Caco-2 (cell line): ENCODE measurements at regions not wholly inside any gene's neighbourhood (a gene's known extent, or its start where the extent isn't known, plus 50 kb on each side); places are given as distances from the start of the nearest gene placed in this dataset.

Source experiments
- BruUV-seq: library from RNA; stranded (reverse); fragments of 400-500 nt; replicated peaks from 2 replicates; lab custom pipeline; 2021; lab: Mats Ljungman, UMichigan
- CTCF ChIA-PET: fragments of 300-600 bp; sonication (Branson Sonifier 250); formaldehyde crosslinking; loops from one replicate; lab custom pipeline; 2022; ENCODE audit warnings: antibody characterized with exemption; lab: Charles Lee
- POLR2A ChIA-PET: fragments of 300-600 bp; sonication (Branson Sonifier 250); formaldehyde crosslinking; loops from one replicate; lab custom pipeline; 2022; ENCODE audit warnings: antibody characterized with exemption; lab: Charles Lee
- DNase-seq, 2 experiments: peaks; one replicate each; pipeline versions ENCODE4 v3.0.0 to v3.0.0-alpha.2; 2020 to 2022
- H3K27me3 ChIP-seq: replicated peaks from 2 replicates; pipeline ENCODE4 v1.6.0; 2011; ENCODE audit warnings: low read length; ENCODE audit not compliant: control insufficient read depth, insufficient read depth
- H3K36me3 ChIP-seq: 2 replicates; pipeline ENCODE4 v1.5.1; 2011; ENCODE audit warnings: low read length; ENCODE audit not compliant: control insufficient read depth, insufficient read depth
- H3K4me1 ChIP-seq: fragments of 250-450 bp; sonication (Bioruptor Pico); 2 replicates; pipeline ENCODE4 v1.5.1; 2020; ENCODE audit warnings: mild to moderate bottlenecking
- H3K4me3 ChIP-seq: 2 replicates; pipeline ENCODE4 v1.5.1; 2011; ENCODE audit warnings: low read depth, mild to moderate bottlenecking, control low read depth, low read length
- H3K9me3 ChIP-seq: fragments of 250-450 bp; sonication (Bioruptor Pico); 2 replicates; pipeline ENCODE4 v1.5.1; 2020; ENCODE audit warnings: mild to moderate bottlenecking, moderate library complexity
- H3K27ac Mint-ChIP-seq: one replicate; pipeline ENCODE4 v1.8.0; 2022; ENCODE audit warnings: mixed read lengths; ENCODE audit not compliant: unreplicated experiment
- H3K27me3 Mint-ChIP-seq: one replicate; pipeline ENCODE4 v1.8.0; 2022; ENCODE audit warnings: mixed read lengths; ENCODE audit not compliant: insufficient read depth, unreplicated experiment
- H3K36me3 Mint-ChIP-seq: one replicate; pipeline ENCODE4 v1.8.0; 2022; ENCODE audit warnings: mild to moderate bottlenecking, mixed read lengths; ENCODE audit not compliant: insufficient read depth, unreplicated experiment
- H3K4me1 Mint-ChIP-seq: one replicate; pipeline ENCODE4 v1.8.0; 2022; ENCODE audit warnings: low read depth, mixed read lengths; ENCODE audit not compliant: unreplicated experiment
- H3K4me3 Mint-ChIP-seq: one replicate; pipeline ENCODE4 v1.8.0; 2022; ENCODE audit warnings: mild to moderate bottlenecking, moderate library complexity, mixed read lengths; ENCODE audit not compliant: unreplicated experiment
- H3K9me3 Mint-ChIP-seq: one replicate; pipeline ENCODE4 v1.8.0; 2022; ENCODE audit warnings: mixed read lengths; ENCODE audit not compliant: unreplicated experiment
- intact Hi-C: fragments of 100-400 bp; cut with micrococcal nuclease; formaldehyde crosslinking; loops from one replicate; pipeline ENCODE4 v1.10.0; 2022; ENCODE audit not compliant: unreplicated experiment
- TF ChIP-seq, protein P1 (sequence below), 2 experiments: fragments of 200-600 bp in 1 of 2; IDR thresholded peaks; 1 replicate in 1 of 2; 2 replicates in 1 of 2; pipeline versions ENCODE4 v1.5.1 to v1.8.0; 2011 to 2022; ENCODE audit warnings: antibody characterized with exemption in 1 of 2, control low read depth in 1 of 2, inconsistent platforms in 1 of 2, low read depth in 1 of 2, low read length in 1 of 2, mild to moderate bottlenecking in 1 of 2, moderate library complexity in 1 of 2; ENCODE audit not compliant: insufficient read depth in 1 of 2, severe bottlenecking in 1 of 2, unreplicated experiment in 1 of 2

DNA sequence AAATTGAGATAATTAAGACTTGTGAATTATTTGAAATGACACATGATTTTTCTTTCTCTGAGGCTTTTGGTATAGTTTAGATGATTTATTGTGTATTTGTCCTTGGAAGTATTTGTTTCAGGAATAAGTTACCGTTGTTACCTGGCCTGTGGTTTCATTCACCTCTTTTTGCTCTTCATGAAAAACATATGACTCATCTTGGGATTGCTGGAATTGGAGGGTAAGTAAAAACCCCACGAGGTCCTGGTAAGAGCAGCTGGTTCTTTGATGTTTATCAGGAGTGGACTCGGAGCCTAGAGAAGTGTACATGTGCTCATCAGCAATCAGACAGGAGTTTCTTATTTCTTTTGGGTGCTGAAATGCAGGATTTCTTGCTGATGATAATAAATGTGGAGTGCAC is 275.3 kb downstream of the PSAT1 start:
- H3K27me3 Mint-ChIP-seq, result no peaks in the 10 kb centered on the region
- H3K9me3 Mint-ChIP-seq, result no peaks in the 10 kb centered on the region
- no peaks in the 10 kb centered on the region for H3K36me3 ChIP-seq
- no peaks in the 10 kb centered on the region for H3K9me3 ChIP-seq
- no peaks in the 10 kb centered on the region for H3K4me1 Mint-ChIP-seq
- intact Hi-C loops, result no loop called here
- ChIA-PET CTCF (no interaction called here), POLR2A (no interaction called here)
- TF ChIP-seq, protein P1, sequence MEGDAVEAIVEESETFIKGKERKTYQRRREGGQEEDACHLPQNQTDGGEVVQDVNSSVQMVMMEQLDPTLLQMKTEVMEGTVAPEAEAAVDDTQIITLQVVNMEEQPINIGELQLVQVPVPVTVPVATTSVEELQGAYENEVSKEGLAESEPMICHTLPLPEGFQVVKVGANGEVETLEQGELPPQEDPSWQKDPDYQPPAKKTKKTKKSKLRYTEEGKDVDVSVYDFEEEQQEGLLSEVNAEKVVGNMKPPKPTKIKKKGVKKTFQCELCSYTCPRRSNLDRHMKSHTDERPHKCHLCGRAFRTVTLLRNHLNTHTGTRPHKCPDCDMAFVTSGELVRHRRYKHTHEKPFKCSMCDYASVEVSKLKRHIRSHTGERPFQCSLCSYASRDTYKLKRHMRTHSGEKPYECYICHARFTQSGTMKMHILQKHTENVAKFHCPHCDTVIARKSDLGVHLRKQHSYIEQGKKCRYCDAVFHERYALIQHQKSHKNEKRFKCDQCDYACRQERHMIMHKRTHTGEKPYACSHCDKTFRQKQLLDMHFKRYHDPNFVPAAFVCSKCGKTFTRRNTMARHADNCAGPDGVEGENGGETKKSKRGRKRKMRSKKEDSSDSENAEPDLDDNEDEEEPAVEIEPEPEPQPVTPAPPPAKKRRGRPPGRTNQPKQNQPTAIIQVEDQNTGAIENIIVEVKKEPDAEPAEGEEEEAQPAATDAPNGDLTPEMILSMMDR (IDR thresholded peaks at IDR 0.05; ENCODE audit: insufficient read depth in 1 of 2, low read depth in 1 of 2, low read length in 1 of 2, severe bottlenecking in 1 of 2, unreplicated experiment in 1 of 2), result no peak
- DNase-seq, result no peak
- no peak overlapping the region for H3K4me3 ChIP-seq
- H3K36me3 Mint-ChIP-seq, result no peaks in the 10 kb centered on the region
- no peak overlapping the region for H3K4me3 Mint-ChIP-seq
- no peak overlapping the region for H3K27ac Mint-ChIP-seq
- BruUV-seq, result no TSS peak
- no peaks in the 10 kb centered on the region for H3K27me3 ChIP-seq
- no peaks in the 10 kb centered on the region for H3K4me1 ChIP-seq

DNA sequence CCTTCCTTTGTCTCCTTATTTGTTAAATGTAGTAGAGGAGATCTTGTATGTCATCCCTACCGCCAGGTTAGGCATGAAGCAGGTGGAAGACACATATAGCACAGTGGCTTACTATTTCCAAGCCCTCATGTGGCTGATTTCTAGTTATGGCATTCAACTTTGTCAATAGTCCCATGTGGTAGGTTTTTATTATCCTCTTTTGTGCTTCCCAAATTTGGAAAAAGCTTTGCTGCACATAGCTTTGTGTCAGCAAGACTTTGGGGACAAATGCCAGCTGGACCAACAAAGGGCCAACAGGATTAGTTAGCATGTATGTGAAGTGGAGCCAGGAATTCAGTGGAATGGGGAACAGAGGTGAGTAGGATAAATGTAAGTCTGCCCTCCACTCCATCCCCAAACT is 276.3 kb downstream of the PSAT1 start:
- H3K27me3 Mint-ChIP-seq, result no peaks in the 10 kb centered on the region
- POLR2A ChIA-PET, result no interaction called here
- no peaks in the 10 kb centered on the region for H3K4me1 ChIP-seq
- CTCF ChIA-PET, result no interaction called here
- H3K4me3 Mint-ChIP-seq, result no peak overlapping the region
- no peaks in the 10 kb centered on the region for H3K9me3 Mint-ChIP-seq
- no peak overlapping the region for H3K27ac Mint-ChIP-seq
- intact Hi-C loops, result no loop called here
- no peak for DNase-seq
- no peaks in the 10 kb centered on the region for H3K9me3 ChIP-seq
- no peaks in the 10 kb centered on the region for H3K27me3 ChIP-seq
- no peaks in the 10 kb centered on the region for H3K4me1 Mint-ChIP-seq
- H3K4me3 ChIP-seq, result no peak overlapping the region
- no TSS peak for BruUV-seq
- TF ChIP-seq, protein P1 (IDR thresholded peaks at IDR 0.05; ENCODE audit: insufficient read depth in 1 of 2, low read depth in 1 of 2, low read length in 1 of 2, severe bottlenecking in 1 of 2, unreplicated experiment in 1 of 2), result no peak
- H3K36me3 ChIP-seq, result no peaks in the 10 kb centered on the region
- no peaks in the 10 kb centered on the region for H3K36me3 Mint-ChIP-seq

DNA sequence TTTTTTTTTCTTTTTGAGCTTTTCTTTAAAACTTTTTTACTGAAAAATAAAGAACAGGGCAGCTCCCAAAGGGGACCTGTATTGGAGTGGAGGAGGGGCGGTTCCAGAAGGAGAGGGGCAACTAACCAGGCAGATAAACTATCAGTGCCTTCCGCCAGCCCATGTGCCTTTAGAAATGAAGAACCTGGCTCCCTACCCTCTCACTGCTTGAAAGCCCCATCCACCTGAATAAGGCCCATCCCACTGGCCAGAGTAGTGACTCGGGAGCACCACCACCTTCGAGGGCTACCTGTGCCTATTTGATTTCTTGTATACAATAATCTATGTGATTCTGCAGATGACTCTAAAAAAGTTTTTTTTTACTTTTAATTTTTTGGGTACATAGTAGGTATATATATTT is 276.7 kb downstream of the PSAT1 start:
- H3K27ac Mint-ChIP-seq, result no peak overlapping the region
- no peaks in the 10 kb centered on the region for H3K9me3 Mint-ChIP-seq
- BruUV-seq, result no TSS peak
- H3K27me3 Mint-ChIP-seq, result no peaks in the 10 kb centered on the region
- no peak for DNase-seq
- CTCF ChIA-PET, result no interaction called here
- POLR2A ChIA-PET, result no interaction called here
- no peaks in the 10 kb centered on the region for H3K4me1 Mint-ChIP-seq
- no peaks in the 10 kb centered on the region for H3K4me1 ChIP-seq
- no peaks in the 10 kb centered on the region for H3K9me3 ChIP-seq
- H3K4me3 ChIP-seq, result no peak overlapping the region
- intact Hi-C loops, result no loop called here
- no peaks in the 10 kb centered on the region for H3K27me3 ChIP-seq
- H3K4me3 Mint-ChIP-seq, result no peak overlapping the region
- no peaks in the 10 kb centered on the region for H3K36me3 ChIP-seq
- H3K36me3 Mint-ChIP-seq, result no peaks in the 10 kb centered on the region
- TF ChIP-seq, protein P1 (IDR thresholded peaks at IDR 0.05; ENCODE audit: insufficient read depth in 1 of 2, low read depth in 1 of 2, low read length in 1 of 2, severe bottlenecking in 1 of 2, unreplicated experiment in 1 of 2), result no peak
